SK-N-SH (cell line): ENCODE measurements at regions not wholly inside any gene's neighbourhood (a gene's known extent, or its start where the extent isn't known, plus 50 kb on each side); places are given as distances from the start of the nearest gene placed in this dataset.

Experiments
- CTCF ChIA-PET: fragments of 300-600, 350-600 bp; formaldehyde crosslinking; extraction: SDS; loops from one replicate; lab custom pipeline; 2021; lab: Yijun Ruan, JAX
- POLR2A ChIA-PET: fragments of 350-600 bp; sonication (Branson Sonifier 250); formaldehyde crosslinking; extraction: SDS; loops from one replicate; lab custom pipeline; 2020; ENCODE audit warnings: antibody characterized with exemption, inconsistent platforms; lab: Yijun Ruan, JAX
- DNase-seq: peaks from one replicate; pipeline ENCODE4 v3.0.0; 2012
- H2AFZ ChIP-seq: fragments of 200-600 bp; sonication (generic); 2 replicates; pipeline ENCODE4 v1.8.1; 2016; ENCODE audit warnings: antibody characterized with exemption, mild to moderate bottlenecking, low read depth
- H3F3A ChIP-seq: fragments of 200-600 bp; sonication (generic); replicated peaks from 2 replicates; pipeline ENCODE3; 2016; ENCODE audit warnings: antibody characterized with exemption, mild to moderate bottlenecking; ENCODE audit not compliant: insufficient read depth
- H3K27ac ChIP-seq, 2 experiments: fragments of 200-500 bp in 1 of 2; fragments of 200-600 bp in 1 of 2; sonication (Bioruptor generic) in 1 of 2; sonication (generic), shearing (Covaris generic) in 1 of 2; 2 replicates each; pipeline versions ENCODE4 v1.5.1 to v1.6.1; 2014 to 2016; ENCODE audit warnings: low read depth in 2 of 2, inconsistent platforms in 1 of 2, low read length in 1 of 2, mild to moderate bottlenecking in 1 of 2, mixed read lengths in 1 of 2
- H3K27me3 ChIP-seq: fragments of 200-600 bp; sonication (generic), shearing (Covaris generic); 2 replicates; pipeline ENCODE4 v1.6.1; 2016; ENCODE audit warnings: mixed run types; ENCODE audit not compliant: insufficient read depth
- H3K36me3 ChIP-seq, 2 experiments: fragments of 200-500 bp in 1 of 2; fragments of 200-600 bp in 1 of 2; sonication (Bioruptor generic) in 1 of 2; sonication (generic) in 1 of 2; replicated peaks in 1 of 2; 2 replicates each; pipeline versions ENCODE3 to v1.5.1; 2014 to 2016; ENCODE audit warnings: low read length in 1 of 2, mild to moderate bottlenecking in 1 of 2; ENCODE audit not compliant: insufficient read depth in 2 of 2, control insufficient read depth in 1 of 2
- H3K4me1 ChIP-seq, 2 experiments: fragments of 200-500 bp in 1 of 2; fragments of 200-600 bp in 1 of 2; sonication (Bioruptor generic) in 1 of 2; sonication (generic), shearing (Covaris generic) in 1 of 2; 2 replicates each; pipeline versions ENCODE4 v1.5.1 to v1.6.1; 2014 to 2016; ENCODE audit warnings: low read depth in 1 of 2, low read length in 1 of 2, mixed run types in 1 of 2; ENCODE audit not compliant: insufficient read depth in 2 of 2, control insufficient read depth in 1 of 2
- H3K4me2 ChIP-seq: fragments of 200-600 bp; sonication (generic), shearing (Covaris generic); 2 replicates; pipeline ENCODE4 v1.6.1; 2017; ENCODE audit warnings: mixed run types
- H3K4me3 ChIP-seq, 2 experiments: fragments of 200-500 bp in 1 of 2; fragments of 200-600 bp in 1 of 2; sonication (Bioruptor generic) in 1 of 2; sonication (generic), shearing (Covaris generic) in 1 of 2; 2 replicates each; pipeline versions ENCODE4 v1.5.1 to v1.8.1; 2014 to 2016; ENCODE audit warnings: low read depth in 2 of 2, inconsistent platforms in 1 of 2, low read length in 1 of 2, mild to moderate bottlenecking in 1 of 2, mixed read lengths in 1 of 2, moderate library complexity in 1 of 2
- H3K79me2 ChIP-seq: fragments of 200-600 bp; sonication (generic); 2 replicates; pipeline ENCODE4 v1.8.1; 2017; ENCODE audit warnings: mild to moderate bottlenecking; ENCODE audit not compliant: insufficient read depth
- H3K9ac ChIP-seq: fragments of 200-600 bp; sonication (generic); 2 replicates; pipeline ENCODE4 v1.6.1; 2017; ENCODE audit warnings: mixed run types
- H3K9me2 ChIP-seq: fragments of 200-600 bp; sonication (generic); 2 replicates; pipeline ENCODE4 v1.6.1; 2017; ENCODE audit warnings: mixed run types
- H3K9me3 ChIP-seq: fragments of 200-600 bp; sonication (generic); 2 replicates; pipeline ENCODE4 v1.6.1; 2017; ENCODE audit warnings: mixed run types, mild to moderate bottlenecking, moderate library complexity
- H4K20me1 ChIP-seq: fragments of 200-600 bp; sonication (generic); 2 replicates; pipeline ENCODE4 v1.6.1; 2017; ENCODE audit warnings: mild to moderate bottlenecking, mixed run types; ENCODE audit not compliant: insufficient read depth
- ELF1 ChIP-seq: IDR thresholded peaks from 2 replicates; pipeline ENCODE4 v1.4.0; 2012
- EZH2phosphoT487 ChIP-seq: fragments of 200-600 bp; sonication (generic); IDR thresholded peaks from 2 replicates; pipeline ENCODE4 v1.6.1; 2017; ENCODE audit warnings: low read depth, mixed run types, mild to moderate bottlenecking, antibody characterized with exemption, moderate library complexity, borderline replicate concordance
- FOSL2 ChIP-seq: IDR thresholded peaks from 2 replicates; pipeline ENCODE4 v1.4.0; 2012; ENCODE audit warnings: low read depth, mild to moderate bottlenecking, moderate library complexity, borderline replicate concordance
- FOXJ3 ChIP-seq: sonication (generic); formaldehyde crosslinking; IDR thresholded peaks from 2 replicates; pipeline ENCODE4 v1.5.1; 2020; ENCODE audit warnings: mild to moderate bottlenecking, missing genetic modification reagents
- FOXM1 ChIP-seq: IDR thresholded peaks from 2 replicates; pipeline ENCODE4 v1.4.0; 2012; ENCODE audit warnings: low read depth, mild to moderate bottlenecking
- GABPA ChIP-seq: IDR thresholded peaks from 2 replicates; pipeline ENCODE4 v1.4.0; 2012; ENCODE audit warnings: low read depth, mild to moderate bottlenecking
- GATA2 ChIP-seq: sonication (generic); formaldehyde crosslinking; IDR thresholded peaks from 2 replicates; pipeline ENCODE4 v1.5.0; 2020; ENCODE audit warnings: mild to moderate bottlenecking, missing genetic modification reagents
- JUND ChIP-seq: IDR thresholded peaks from 2 replicates; pipeline ENCODE4 v1.4.0; 2012
- MXI1 ChIP-seq: IDR thresholded peaks from 2 replicates; pipeline ENCODE4 v1.6.1; 2012; ENCODE audit warnings: mild to moderate bottlenecking, low read depth, low read length, improper control_type of control experiment
- POLR2AphosphoS5 ChIP-seq: IDR thresholded peaks from 2 replicates; pipeline ENCODE4 v1.6.1; 2012; ENCODE audit warnings: low read depth, low read length
- RAD21 ChIP-seq: IDR thresholded peaks from 2 replicates; pipeline ENCODE4 v1.6.1; 2012; ENCODE audit warnings: mild to moderate bottlenecking, low read length
- RCOR1 ChIP-seq: fragments of 150-350 bp; IDR thresholded peaks from 2 replicates; pipeline ENCODE4 v1.6.1; 2017; ENCODE audit warnings: antibody characterized with exemption, low read length
- RFX5 ChIP-seq: IDR thresholded peaks from 2 replicates; pipeline ENCODE4 v1.6.1; 2012; ENCODE audit warnings: mild to moderate bottlenecking, improper control_type of control experiment, low read length
- SMC3 ChIP-seq: IDR thresholded peaks from 2 replicates; pipeline ENCODE4 v1.6.1; 2012; ENCODE audit warnings: low read depth, low read length, improper control_type of control experiment
- TAF1 ChIP-seq: IDR thresholded peaks from 2 replicates; pipeline ENCODE4 v1.6.1; 2012; ENCODE audit warnings: low read depth, mild to moderate bottlenecking, low read length, moderate library complexity, borderline replicate concordance
- TCF12 ChIP-seq: IDR thresholded peaks from 2 replicates; pipeline ENCODE4 v1.4.0; 2012
- TEAD4 ChIP-seq: IDR thresholded peaks from 2 replicates; pipeline ENCODE4 v1.4.0; 2012; ENCODE audit warnings: mild to moderate bottlenecking, borderline replicate concordance; ENCODE audit not compliant: insufficient read depth
- YY1 ChIP-seq: IDR thresholded peaks from 2 replicates; pipeline ENCODE4 v1.4.0; 2012; ENCODE audit warnings: low read depth, mild to moderate bottlenecking
- WGBS: methylation state at CpG from one replicate; pipeline ENCODE4 v1.1.6; 2017; ENCODE audit warnings: low lambda C conversion rate; 5-methylcytosine and 5-hydroxymethylcytosine counted together
- TF ChIP-seq, protein P1 (sequence below): IDR thresholded peaks from 2 replicates; pipeline ENCODE4 v1.4.0; 2012; ENCODE audit warnings: low read depth, borderline replicate concordance
- TF ChIP-seq, protein P2 (sequence below): fragments of 150-350 bp; IDR thresholded peaks from 2 replicates; pipeline ENCODE4 v1.6.1; 2016; ENCODE audit warnings: mild to moderate bottlenecking, low read depth, low read length
- TF ChIP-seq, protein P3 (sequence below): fragments of 150-350 bp; IDR thresholded peaks from 2 replicates; pipeline ENCODE4 v1.6.1; 2017; ENCODE audit warnings: antibody characterized with exemption, low read length, low read depth, borderline replicate concordance
- TF ChIP-seq, protein P4 (sequence below): IDR thresholded peaks from 2 replicates; pipeline ENCODE4; 2012

DNA sequence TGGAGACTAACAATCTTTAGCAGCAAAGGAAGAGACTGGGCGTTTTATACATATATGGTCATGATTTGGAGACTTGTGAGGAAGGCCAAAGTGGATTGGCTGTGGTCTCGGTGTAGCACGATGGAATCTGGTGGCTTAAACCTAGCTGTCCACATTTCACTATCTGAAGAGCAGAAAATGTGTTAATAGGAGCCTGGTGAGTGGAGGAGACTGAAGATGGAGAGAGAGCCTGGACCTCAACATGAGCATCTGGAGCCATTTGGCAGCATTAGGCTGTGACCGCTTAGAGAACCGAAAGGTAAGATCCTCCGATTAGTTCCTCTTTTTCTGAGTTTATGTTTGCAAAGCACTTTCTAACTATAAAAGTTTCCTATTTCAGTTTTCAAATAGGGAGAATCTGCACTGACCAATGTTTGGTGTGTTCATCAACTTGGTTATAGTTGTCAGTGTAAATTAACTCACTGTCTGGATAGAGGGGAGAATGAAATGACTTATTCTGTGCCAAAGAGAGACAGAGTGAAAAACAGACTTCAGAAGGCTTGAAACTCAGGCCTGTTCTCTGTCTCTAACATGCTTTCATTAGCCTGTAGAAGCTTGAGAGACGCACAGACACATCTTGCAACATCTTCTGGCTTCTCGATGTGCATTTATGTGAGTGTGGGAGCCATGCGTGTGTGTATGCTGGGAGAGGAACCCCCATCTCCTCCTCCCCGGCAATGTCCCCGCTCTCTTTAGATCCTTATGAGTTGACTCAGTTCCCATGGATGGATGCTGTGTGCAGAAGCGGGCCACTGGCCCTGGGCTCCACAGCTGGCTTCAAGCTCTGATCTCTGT is 244.7 kb upstream of the TBL1XR1 start:
- Histone ChIP-seq H3K36me3 (no peaks in the 10 kb centered on the region), H3K9me3 (no peaks in the 10 kb centered on the region), H4K20me1 (no peaks in the 10 kb centered on the region), H2AFZ (no peak overlapping the region), H3K79me2 (no peaks in the 10 kb centered on the region), H3F3A (no peaks in the 10 kb centered on the region), H3K27me3 (no peaks in the 10 kb centered on the region), H3K4me3 (no peak overlapping the region), H3K27ac (no peak overlapping the region), H3K9ac (no peak overlapping the region), H3K9me2 (no peaks in the 10 kb centered on the region), H3K4me2 (no peak overlapping the region), H3K4me1 (peaks cover 4 to 7% of the 10 kb centered on the region in 2 experiments; a peak in 3 of 4 replicates)
- DNase-seq: no peak
- CTCF ChIA-PET: no interaction called here
- WGBS: 99% methylated on average over 8 of the region's 12 CpGs
- TF ChIP-seq RAD21 (no peak), FOXM1 (no peak), GABPA (no peak), FOXJ3 (no peak)
- POLR2A ChIA-PET: no interaction called here

DNA sequence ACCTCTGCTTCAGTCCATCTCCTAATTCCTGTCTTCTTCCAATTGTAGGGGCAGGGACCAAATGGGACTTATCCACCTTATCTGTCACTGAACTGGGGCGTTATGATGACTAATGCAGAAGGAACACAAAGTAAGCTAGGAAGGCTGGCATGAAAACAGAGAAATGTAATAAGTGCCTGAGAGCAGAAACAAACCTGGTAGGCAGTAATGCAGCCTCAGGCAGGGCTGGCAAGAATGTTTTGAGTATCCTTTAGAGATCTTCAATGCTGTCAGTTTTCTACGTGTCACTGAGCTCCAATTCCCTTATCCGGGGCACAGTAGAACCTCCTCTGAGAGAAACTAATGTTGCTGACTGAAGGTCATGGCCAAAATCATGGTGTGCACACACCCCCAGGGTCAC is 246.2 kb upstream of the TBL1XR1 start:
- H3K27me3 ChIP-seq: no peaks in the 10 kb centered on the region
- POLR2A ChIA-PET: no interaction called here
- no peak overlapping the region; a peak in 1 of 4 replicates for H3K27ac ChIP-seq
- no peaks in the 10 kb centered on the region for H3K36me3 ChIP-seq
- 0 out of 2 replicates have a peak overlapping the region, but pooled peaks have one; percentile 49 for H2AFZ ChIP-seq
- H3K4me2 ChIP-seq: 0 out of 2 replicates have a peak overlapping the region, but pooled peaks have one; percentile 41
- TF ChIP-seq TEAD4 (no peak), GABPA (no peak), MXI1 (no peak), RFX5 (no peak), FOXM1 (no peak), YY1 (no peak), FOSL2 (peak; percentile 55; the same call in 1 of the 2 replicates), ELF1 (no peak), JUND (peak; percentile 46), TCF12 (peak; percentile 35; the same call in 1 of the 2 replicates), TAF1 (no peak), POLR2AphosphoS5 (no peak), FOXJ3 (no peak), RAD21 (no peak), EZH2phosphoT487 (no peak), SMC3 (no peak), RCOR1 (no peak), GATA2 (CRISPR knock-in tag) (no peak)
- TF ChIP-seq, protein P1, sequence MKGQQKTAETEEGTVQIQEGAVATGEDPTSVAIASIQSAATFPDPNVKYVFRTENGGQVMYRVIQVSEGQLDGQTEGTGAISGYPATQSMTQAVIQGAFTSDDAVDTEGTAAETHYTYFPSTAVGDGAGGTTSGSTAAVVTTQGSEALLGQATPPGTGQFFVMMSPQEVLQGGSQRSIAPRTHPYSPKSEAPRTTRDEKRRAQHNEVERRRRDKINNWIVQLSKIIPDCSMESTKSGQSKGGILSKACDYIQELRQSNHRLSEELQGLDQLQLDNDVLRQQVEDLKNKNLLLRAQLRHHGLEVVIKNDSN: no peak
- TF ChIP-seq, protein P2, sequence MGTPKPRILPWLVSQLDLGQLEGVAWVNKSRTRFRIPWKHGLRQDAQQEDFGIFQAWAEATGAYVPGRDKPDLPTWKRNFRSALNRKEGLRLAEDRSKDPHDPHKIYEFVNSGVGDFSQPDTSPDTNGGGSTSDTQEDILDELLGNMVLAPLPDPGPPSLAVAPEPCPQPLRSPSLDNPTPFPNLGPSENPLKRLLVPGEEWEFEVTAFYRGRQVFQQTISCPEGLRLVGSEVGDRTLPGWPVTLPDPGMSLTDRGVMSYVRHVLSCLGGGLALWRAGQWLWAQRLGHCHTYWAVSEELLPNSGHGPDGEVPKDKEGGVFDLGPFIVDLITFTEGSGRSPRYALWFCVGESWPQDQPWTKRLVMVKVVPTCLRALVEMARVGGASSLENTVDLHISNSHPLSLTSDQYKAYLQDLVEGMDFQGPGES: no peak
- TF ChIP-seq, protein P3, sequence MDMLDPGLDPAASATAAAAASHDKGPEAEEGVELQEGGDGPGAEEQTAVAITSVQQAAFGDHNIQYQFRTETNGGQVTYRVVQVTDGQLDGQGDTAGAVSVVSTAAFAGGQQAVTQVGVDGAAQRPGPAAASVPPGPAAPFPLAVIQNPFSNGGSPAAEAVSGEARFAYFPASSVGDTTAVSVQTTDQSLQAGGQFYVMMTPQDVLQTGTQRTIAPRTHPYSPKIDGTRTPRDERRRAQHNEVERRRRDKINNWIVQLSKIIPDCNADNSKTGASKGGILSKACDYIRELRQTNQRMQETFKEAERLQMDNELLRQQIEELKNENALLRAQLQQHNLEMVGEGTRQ: no peak
- TF ChIP-seq, protein P4, sequence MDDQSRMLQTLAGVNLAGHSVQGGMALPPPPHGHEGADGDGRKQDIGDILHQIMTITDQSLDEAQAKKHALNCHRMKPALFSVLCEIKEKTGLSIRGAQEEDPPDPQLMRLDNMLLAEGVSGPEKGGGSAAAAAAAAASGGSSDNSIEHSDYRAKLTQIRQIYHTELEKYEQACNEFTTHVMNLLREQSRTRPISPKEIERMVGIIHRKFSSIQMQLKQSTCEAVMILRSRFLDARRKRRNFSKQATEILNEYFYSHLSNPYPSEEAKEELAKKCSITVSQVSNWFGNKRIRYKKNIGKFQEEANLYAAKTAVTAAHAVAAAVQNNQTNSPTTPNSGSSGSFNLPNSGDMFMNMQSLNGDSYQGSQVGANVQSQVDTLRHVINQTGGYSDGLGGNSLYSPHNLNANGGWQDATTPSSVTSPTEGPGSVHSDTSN: 0 out of 2 replicates have a peak, but pooled peaks have one; percentile 4
- CTCF ChIA-PET: interaction anchor here (0.6 kb wide), 1 partner anchor 21 kb away, joined by 3 read pairs; no protein-coding TSS in a partner anchor
- H4K20me1 ChIP-seq: no peaks in the 10 kb centered on the region
- H3K4me1 ChIP-seq: peaks cover 4 to 7% of the 10 kb centered on the region in 2 experiments; a peak in 3 of 4 replicates
- no peak for DNase-seq
- H3K9me3 ChIP-seq: no peaks in the 10 kb centered on the region
- WGBS: 26% methylated on average over 3 of the region's 3 CpGs
- no peak overlapping the region for H3K9ac ChIP-seq
- H3K9me2 ChIP-seq: no peaks in the 10 kb centered on the region
- H3K79me2 ChIP-seq: no peaks in the 10 kb centered on the region
- H3F3A ChIP-seq: no peaks in the 10 kb centered on the region
- no peak overlapping the region for H3K4me3 ChIP-seq
